Ishikawa (cell line): ENCODE measurements at regions not wholly inside any gene's neighbourhood (a gene's known extent, or its start where the extent isn't known, plus 50 kb on each side); places are given as distances from the start of the nearest gene placed in this dataset.

Experiments
- CEBPB ChIP-seq: IDR thresholded peaks from 2 replicates; pipeline ENCODE4 v1.6.1; 2012
- CREB1 ChIP-seq: IDR thresholded peaks from 2 replicates; pipeline ENCODE4 v1.6.1; 2012; ENCODE audit warnings: low read depth
- EGR1 ChIP-seq: IDR thresholded peaks from 2 replicates; pipeline ENCODE4 v1.6.1; 2012
- EP300 ChIP-seq: IDR thresholded peaks from 2 replicates; pipeline ENCODE4 v1.6.1; 2012; ENCODE audit warnings: borderline replicate concordance
- FOXM1 ChIP-seq: IDR thresholded peaks from 2 replicates; pipeline ENCODE4 v1.6.1; 2012; ENCODE audit warnings: low read depth, borderline replicate concordance
- MAX ChIP-seq: IDR thresholded peaks from 2 replicates; pipeline ENCODE4 v1.6.1; 2012
- NFIC ChIP-seq: IDR thresholded peaks from 2 replicates; pipeline ENCODE4 v1.6.1; 2012
- RAD21 ChIP-seq: IDR thresholded peaks from 2 replicates; pipeline ENCODE4 v1.6.1; 2012; ENCODE audit warnings: low read depth
- REST ChIP-seq: IDR thresholded peaks from 2 replicates; pipeline ENCODE4 v1.6.1; 2012; ENCODE audit warnings: low read depth, mild to moderate bottlenecking
- TAF1 ChIP-seq: IDR thresholded peaks from 2 replicates; pipeline ENCODE4 v1.6.1; 2012; ENCODE audit warnings: low read depth, mild to moderate bottlenecking
- TCF12 ChIP-seq: IDR thresholded peaks from 2 replicates; pipeline ENCODE4 v1.6.1; 2012; ENCODE audit warnings: low read depth
- TEAD4 ChIP-seq: IDR thresholded peaks from 2 replicates; pipeline ENCODE4 v1.6.1; 2012
- USF1 ChIP-seq: IDR thresholded peaks from 2 replicates; pipeline ENCODE4 v1.6.1; 2012
- YY1 ChIP-seq: IDR thresholded peaks from 2 replicates; pipeline ENCODE4 v1.6.1; 2012; ENCODE audit warnings: low read depth
- ZBTB7A ChIP-seq: IDR thresholded peaks from 2 replicates; pipeline ENCODE4 v1.6.1; 2012; ENCODE audit warnings: low read depth

- no peak for TF ChIP-seq TEAD4
- no peak for TF ChIP-seq EGR1
- TF ChIP-seq RAD21 = no peak
- TF ChIP-seq CREB1 = no peak
- TF ChIP-seq USF1 = no peak
- no peak for TF ChIP-seq EP300
- TF ChIP-seq CEBPB = no peak
- TF ChIP-seq ZBTB7A = no peak
- TF ChIP-seq TCF12 = no peak
- no peak for TF ChIP-seq FOXM1
- no peak for TF ChIP-seq MAX
Observed at GRCh38 chr1:157315544-157315943, 177.3 kb upstream of the ETV3 start.

- TF ChIP-seq EGR1 = no peak
- no peak for TF ChIP-seq YY1
- TF ChIP-seq CEBPB = no peak
- TF ChIP-seq FOXM1 = no peak
- no peak for TF ChIP-seq CREB1
- no peak for TF ChIP-seq ZBTB7A
Observed at GRCh38 chr1:157314408-157314807, 176.2 kb upstream of the ETV3 start.

GRCh38 chr1:157313240-157313807 is 175.1 kb upstream of the ETV3 start:
- TF ChIP-seq TEAD4 (no peak), MAX (no peak), CEBPB (no peak), EGR1 (no peak), TAF1 (no peak), NFIC (no peak), RAD21 (no peak), FOXM1 (no peak), EP300 (no peak)

- TF ChIP-seq TEAD4 (no peak), RAD21 (no peak), NFIC (no peak), EP300 (no peak), MAX (no peak), FOXM1 (no peak), USF1 (no peak), CREB1 (no peak), TCF12 (no peak), ZBTB7A (no peak), TAF1 (no peak), EGR1 (no peak)
Observed at GRCh38 chr1:157312082-157312812, 174.1 kb upstream of the ETV3 start.

- TF ChIP-seq TAF1 (no peak), RAD21 (no peak), TEAD4 (no peak), USF1 (no peak), ZBTB7A (no peak), YY1 (no peak), REST (no peak), NFIC (no peak), EP300 (no peak), FOXM1 (no peak), EGR1 (no peak), CEBPB (no peak), CREB1 (no peak), MAX (no peak), TCF12 (no peak)
Observed at GRCh38 chr1:157311730-157312081, 173.5 kb upstream of the ETV3 start.

- TF ChIP-seq RAD21 = peak; percentile 11; the same call in 1 of the 2 replicates
Observed at GRCh38 chr1:157310805-157311729, 172.9 kb upstream of the ETV3 start.
